ENCODE measurements at regions not wholly inside any gene's neighbourhood (a gene's known extent, or its start where the extent isn't known, plus 50 kb on each side); places are given as distances from the start of the nearest gene placed in this dataset.

DNA sequence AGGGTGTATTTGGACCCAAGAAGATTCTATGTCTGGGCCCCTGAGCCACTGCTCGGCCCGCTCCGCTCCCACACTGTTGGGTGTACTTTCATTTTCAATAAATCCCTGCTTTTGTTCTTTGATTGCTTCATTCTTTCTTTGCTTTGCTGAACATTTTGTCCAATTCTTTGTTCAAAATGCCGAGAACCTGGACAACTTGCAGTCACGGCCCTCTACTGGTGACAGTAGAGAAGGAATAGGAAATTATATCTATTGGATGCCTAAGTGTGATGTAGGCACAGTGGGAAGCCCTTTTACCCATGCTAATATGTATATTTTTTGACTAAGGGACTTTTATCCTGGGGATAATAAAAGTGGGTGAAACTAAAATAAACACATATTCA, 340.8 kb downstream of the LRRC3B start:
- TF ChIP-seq ELK1 (IDR thresholded peaks at IDR 0.05; ENCODE audit: borderline replicate concordance, low read depth, low read length) (no peak), POLR2A (IDR thresholded peaks at IDR 0.05; ENCODE audit: low read depth, low read length) (no peak), RAD21 (IDR thresholded peaks at IDR 0.05; ENCODE audit: low read length) (no peak), SMC3 (IDR thresholded peaks at IDR 0.05; ENCODE audit: low read depth, low read length) (no peak), MXI1 (IDR thresholded peaks at IDR 0.05; ENCODE audit: borderline replicate concordance, low read depth, low read length) (no peak), CEBPB (IDR thresholded peaks at IDR 0.05; ENCODE audit: low read depth, low read length) (no peak), CHD1 (IDR thresholded peaks at IDR 0.05; ENCODE audit: low read depth, low read length) (no peak), BHLHE40 (IDR thresholded peaks at IDR 0.05; ENCODE audit: low read depth, low read length) (no peak), MAFK (IDR thresholded peaks at IDR 0.05; ENCODE audit: low read depth, low read length) (no peak), RFX5 (IDR thresholded peaks at IDR 0.05; ENCODE audit: low read depth, low read length) (no peak), RCOR1 (IDR thresholded peaks at IDR 0.05; ENCODE audit: insufficient replicate concordance, low read length) (no peak)
- TF ChIP-seq, protein P1, sequence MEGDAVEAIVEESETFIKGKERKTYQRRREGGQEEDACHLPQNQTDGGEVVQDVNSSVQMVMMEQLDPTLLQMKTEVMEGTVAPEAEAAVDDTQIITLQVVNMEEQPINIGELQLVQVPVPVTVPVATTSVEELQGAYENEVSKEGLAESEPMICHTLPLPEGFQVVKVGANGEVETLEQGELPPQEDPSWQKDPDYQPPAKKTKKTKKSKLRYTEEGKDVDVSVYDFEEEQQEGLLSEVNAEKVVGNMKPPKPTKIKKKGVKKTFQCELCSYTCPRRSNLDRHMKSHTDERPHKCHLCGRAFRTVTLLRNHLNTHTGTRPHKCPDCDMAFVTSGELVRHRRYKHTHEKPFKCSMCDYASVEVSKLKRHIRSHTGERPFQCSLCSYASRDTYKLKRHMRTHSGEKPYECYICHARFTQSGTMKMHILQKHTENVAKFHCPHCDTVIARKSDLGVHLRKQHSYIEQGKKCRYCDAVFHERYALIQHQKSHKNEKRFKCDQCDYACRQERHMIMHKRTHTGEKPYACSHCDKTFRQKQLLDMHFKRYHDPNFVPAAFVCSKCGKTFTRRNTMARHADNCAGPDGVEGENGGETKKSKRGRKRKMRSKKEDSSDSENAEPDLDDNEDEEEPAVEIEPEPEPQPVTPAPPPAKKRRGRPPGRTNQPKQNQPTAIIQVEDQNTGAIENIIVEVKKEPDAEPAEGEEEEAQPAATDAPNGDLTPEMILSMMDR (conservative IDR thresholded peaks at IDR 0.05; ENCODE audit: low read depth, low read length): no peak
- TF ChIP-seq, protein P2, sequence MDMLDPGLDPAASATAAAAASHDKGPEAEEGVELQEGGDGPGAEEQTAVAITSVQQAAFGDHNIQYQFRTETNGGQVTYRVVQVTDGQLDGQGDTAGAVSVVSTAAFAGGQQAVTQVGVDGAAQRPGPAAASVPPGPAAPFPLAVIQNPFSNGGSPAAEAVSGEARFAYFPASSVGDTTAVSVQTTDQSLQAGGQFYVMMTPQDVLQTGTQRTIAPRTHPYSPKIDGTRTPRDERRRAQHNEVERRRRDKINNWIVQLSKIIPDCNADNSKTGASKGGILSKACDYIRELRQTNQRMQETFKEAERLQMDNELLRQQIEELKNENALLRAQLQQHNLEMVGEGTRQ (IDR thresholded peaks at IDR 0.05; ENCODE audit: low read depth, low read length): no peak

Measured in IMR-90 (cell line).